GM21528 (cell line): ENCODE measurements at regions not wholly inside any gene's neighbourhood (a gene's known extent, or its start where the extent isn't known, plus 50 kb on each side); places are given as distances from the start of the nearest gene placed in this dataset.
"Not testable (repeated sequence)": the region's sequence is repeated elsewhere in the genome, so short reads cannot be mapped to it uniquely, and the experiment has no call there.

ENCODE experiments used
- ATAC-seq: cut with Tn5 transposase; IDR thresholded peaks from one replicate; pipeline ENCODE4 v1.9.1; 2021; ENCODE audit warnings: mild to moderate bottlenecking, moderate library complexity; ENCODE audit not compliant: unreplicated experiment, low FRiP score

DNA sequence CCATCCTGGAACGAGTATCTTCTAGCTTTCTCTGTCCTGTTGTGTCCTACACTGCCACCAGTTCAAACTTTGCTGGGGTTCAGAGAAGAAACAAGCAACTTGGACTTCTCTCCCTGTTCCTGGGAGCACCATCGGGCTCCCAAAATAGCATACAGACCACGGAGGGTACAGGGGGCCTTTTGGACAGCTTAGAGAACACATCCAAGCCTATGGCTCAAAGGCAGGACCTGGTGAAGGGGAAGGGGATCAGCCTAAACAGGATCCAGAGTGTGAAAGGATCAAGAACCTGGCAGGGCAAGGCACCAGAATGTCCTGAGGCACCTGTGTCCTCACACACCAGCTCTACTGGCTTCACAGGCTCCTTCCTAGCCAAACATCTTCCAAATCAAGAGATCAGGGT is 1336.5 kb downstream of the UQCRFS1 start:
- ATAC-seq = no peak

- ATAC-seq = no peak
Measured at GRCh38 chr19:27872370-27872769, 1340.6 kb downstream of the UQCRFS1 start.

GRCh38 chr19:27870293-27870692 is 1342.7 kb downstream of the UQCRFS1 start:
- ATAC-seq = no peak

DNA sequence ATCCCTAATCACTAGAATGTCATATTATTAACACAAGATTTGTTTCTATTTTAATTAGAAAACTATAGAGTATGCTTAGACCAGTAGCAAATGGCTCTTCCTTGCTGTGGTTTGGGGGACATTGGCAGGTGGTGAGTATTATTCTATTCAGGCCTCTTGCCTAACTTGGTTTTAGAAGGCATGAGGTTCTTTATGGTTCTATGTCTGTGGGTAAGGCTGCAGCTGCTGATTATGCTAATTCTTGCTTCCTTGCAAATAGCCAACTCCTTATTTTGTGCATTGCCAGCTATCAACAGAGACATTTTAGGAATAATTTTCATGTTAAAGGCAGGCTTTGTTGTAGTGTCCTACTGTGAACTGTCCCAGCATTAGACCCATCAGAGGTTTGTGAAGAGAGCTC is 1344.9 kb downstream of the UQCRFS1 start:
- ATAC-seq = no peak

- ATAC-seq = no peak
Measured at GRCh38 chr19:27865927-27866777, 1346.8 kb downstream of the UQCRFS1 start.

DNA sequence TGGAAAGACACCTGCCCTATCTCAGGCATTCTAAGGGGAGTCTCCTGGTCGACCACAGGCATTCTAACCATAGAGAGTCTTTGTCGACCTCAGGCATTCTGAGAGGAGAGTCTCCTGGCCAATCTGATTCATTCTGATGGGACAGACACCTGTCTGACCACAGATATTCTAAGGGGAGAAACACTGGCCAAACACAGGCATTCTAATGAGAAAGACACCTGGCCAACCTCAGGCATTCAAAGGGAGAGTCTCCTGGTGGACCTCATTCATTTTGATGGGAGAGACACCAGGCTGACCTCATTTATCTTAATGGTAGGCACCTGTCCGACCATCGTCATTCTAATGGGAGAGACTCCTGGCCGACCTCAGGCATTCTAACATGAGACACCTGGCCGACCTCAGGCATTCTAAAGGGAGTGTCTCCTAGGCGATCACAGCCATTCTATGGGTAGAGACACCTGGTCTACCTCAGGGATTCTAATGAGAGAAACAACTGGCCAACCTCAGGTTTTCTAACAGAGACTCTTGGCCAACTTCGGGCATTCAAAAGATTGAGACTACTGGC is 1351.5 kb downstream of the UQCRFS1 start:
- ATAC-seq = no peak

GRCh38 chr19:27860309-27860934 is 1352.5 kb downstream of the UQCRFS1 start:
- ATAC-seq = no peak

- ATAC-seq = no peak
Measured at GRCh38 chr19:27859689-27860088, 1353.3 kb downstream of the UQCRFS1 start.

DNA sequence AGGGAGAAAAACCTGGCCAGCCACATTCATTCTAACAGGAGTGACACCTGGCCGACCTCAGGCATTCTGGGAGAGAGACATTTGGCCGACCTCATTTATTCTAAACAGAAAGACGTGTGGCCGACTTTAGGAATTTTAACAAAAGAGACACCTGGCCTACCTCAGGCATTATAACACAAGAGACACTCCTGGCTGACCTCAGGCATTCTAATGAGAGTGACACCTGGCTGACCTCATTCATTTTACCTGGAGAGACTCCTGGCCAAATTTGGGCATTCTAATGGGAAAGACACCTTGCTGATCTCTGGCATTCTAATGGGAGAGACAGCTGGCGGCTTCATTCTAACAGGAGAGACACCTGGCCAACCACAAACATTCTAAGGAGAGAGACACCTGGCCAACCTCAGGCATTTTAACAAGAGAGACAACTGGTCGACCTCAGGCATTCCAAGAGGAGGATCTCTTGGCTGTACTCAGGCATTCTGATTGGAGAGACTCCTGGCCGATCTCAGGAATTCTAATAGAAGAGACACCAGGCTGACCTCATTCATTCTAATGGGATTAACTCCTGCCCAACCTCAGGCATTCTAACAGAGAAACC is 1353.9 kb downstream of the UQCRFS1 start:
- ATAC-seq = no peak

DNA sequence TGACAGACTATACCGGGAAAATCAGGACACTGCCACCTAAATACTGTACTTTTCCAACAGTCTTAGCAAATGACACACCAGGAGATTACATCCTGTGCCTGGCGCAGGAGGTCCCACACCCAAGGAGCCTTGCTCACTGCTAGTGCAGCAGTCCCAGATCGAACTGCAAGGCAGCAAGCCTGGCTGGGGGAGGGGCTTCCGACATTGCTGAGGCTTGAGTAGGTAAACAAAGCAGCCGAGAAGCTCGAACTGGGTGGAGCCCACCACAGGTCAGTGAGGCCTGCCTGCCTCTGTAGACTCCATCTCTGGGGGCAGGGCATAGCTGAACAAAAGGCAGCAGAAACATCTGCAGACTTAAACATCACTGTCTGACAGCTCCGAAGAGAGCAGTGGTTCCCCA is 1360.0 kb downstream of the UQCRFS1 start:
- not testable (repeated sequence) for ATAC-seq

DNA sequence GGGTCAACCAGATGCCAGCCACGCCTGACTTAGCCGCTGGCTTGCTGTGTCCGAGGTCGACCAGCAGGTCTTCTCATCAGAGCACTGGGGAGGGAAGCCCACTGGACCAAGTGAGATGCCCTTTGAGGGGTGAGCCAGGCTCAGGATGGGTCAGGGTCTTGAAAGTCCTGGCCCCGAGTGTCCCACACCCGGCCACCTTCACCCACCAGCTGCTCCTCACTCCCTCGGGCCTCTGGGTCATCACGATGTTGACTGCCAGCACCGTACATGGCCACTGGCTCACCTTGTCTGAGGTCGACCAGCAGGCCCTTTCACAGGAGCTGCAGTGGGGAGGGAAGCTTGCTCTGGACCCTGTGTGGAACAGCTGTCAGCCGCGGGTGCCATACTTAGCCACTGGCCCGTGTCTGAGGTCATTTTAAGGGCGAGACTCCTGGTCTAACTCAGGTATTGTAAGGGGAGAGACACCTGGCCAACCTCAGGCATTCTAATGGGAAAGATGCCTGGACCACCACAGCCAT is 1361.3 kb downstream of the UQCRFS1 start:
- no peak for ATAC-seq

DNA sequence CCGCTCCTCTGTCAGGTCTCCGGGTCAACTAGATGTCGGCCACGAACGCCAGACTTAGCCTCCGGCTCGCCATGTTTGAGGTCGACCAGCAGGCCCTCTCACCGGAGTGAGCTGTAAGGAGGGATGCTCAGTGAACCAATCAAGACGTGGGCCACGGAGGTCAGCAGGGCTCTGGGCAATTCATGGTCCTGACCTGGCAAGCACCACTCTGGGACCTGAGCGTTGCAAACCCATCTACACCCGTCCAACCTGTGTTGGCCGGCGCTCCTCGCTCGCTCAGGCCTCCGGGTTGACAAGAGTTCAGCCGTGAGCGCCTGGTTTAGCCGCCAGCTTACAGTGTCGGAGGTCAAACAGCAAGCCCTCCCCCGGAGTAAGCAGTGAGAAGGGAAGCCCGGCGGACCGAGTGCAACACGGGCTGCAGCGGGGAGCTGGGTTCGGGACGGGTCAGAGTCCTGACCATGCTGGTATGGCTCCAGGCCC is 1361.9 kb downstream of the UQCRFS1 start:
- ATAC-seq = no peak

- ATAC-seq = no peak
Measured at GRCh38 chr19:27846944-27847343, 1366.0 kb downstream of the UQCRFS1 start.

DNA sequence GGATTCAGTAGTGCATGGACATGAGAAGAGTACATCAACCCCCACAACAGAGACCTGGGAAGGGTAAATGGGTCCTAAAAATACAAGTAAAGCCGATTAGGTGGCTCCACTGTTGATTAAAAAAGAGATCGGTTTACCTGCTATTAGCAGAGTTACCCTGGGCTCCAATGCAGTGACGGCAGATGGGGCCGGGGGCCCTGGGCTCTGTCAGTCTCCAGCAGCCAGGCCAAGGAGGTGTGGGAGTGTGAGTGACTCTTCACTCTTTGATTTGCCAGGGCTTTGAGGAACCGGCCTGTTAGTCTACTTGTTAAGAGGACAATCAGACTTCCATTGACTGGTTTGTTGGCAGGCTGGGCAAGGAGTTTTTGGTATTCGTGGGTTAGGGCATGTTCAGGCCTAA is 1368.7 kb downstream of the UQCRFS1 start:
- no peak for ATAC-seq

- ATAC-seq = no peak
Measured at GRCh38 chr19:27843861-27844260, 1369.1 kb downstream of the UQCRFS1 start.

GRCh38 chr19:27833031-27833430 is 1379.9 kb downstream of the UQCRFS1 start:
- ATAC-seq = no peak

GRCh38 chr19:27828829-27829228 is 1384.1 kb downstream of the UQCRFS1 start:
- ATAC-seq = no peak

GRCh38 chr19:27824108-27824507 is 1388.8 kb downstream of the UQCRFS1 start:
- ATAC-seq = no peak

DNA sequence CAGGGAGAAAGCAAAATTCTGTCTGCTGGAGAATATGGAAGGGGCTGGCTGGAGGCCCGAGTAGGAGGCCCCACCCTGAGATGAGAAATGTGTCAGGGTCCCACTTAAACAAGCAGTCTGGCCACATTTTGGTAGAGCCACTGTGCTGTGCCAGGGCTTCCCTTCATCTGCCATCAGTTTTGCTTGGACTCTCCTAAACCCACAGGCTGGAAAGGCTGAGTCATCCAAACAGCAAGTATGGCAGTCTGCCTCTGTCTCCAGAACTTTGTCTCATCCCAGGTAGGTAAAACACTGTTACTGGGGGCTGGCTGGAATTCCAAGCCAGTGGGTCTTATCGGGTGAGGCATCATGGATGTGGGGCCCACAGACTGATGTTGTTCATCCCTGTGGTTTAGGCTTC is 1390.6 kb downstream of the UQCRFS1 start:
- no peak for ATAC-seq

- ATAC-seq = no peak
Measured at GRCh38 chr19:27821418-27822018, 1391.4 kb downstream of the UQCRFS1 start.

- ATAC-seq = no peak
Measured at GRCh38 chr19:27815985-27816384, 1397.0 kb downstream of the UQCRFS1 start.
